OCI-LY3 (cell line): ENCODE measurements at regions not wholly inside any gene's neighbourhood (a gene's known extent, or its start where the extent isn't known, plus 50 kb on each side); places are given as distances from the start of the nearest gene placed in this dataset.

ENCODE experiments used
- CTCF ChIP-seq: fragments of 200-600, 300-600 bp; sonication (generic); IDR thresholded peaks from 2 replicates; pipeline ENCODE4 v1.5.1; 2014; ENCODE audit warnings: antibody characterized with exemption, low read length, low read depth
- EZH2phosphoT487 ChIP-seq: fragments of 200-600 bp; shearing (Covaris generic); IDR thresholded peaks from 2 replicates; pipeline ENCODE4 v1.6.1; 2018; ENCODE audit warnings: antibody characterized with exemption, mixed run types, low read depth

DNA sequence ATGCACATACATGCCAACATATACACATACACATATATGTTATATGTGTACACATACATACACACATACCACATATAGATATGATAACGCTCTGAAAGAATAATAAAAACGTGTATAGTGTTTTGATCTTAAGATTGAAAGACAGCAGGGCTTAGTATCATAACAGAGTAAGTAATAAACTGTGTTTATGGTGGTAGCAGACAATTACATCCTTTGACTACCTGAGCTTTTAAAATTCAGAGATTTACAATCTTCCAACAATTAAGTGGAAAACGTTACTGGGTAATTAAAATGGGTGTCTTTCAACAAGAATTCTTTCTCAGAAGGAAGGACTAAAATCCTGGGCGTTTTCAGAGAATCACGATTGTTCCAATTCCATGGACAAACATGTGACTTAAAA is 552.4 kb downstream of the EPHA4 start:
- TF ChIP-seq CTCF (no peak), EZH2phosphoT487 (no peak)
